Astrocyte of the cerebellum (primary cell): ENCODE measurements at regions not wholly inside any gene's neighbourhood (a gene's known extent, or its start where the extent isn't known, plus 50 kb on each side); places are given as distances from the start of the nearest gene placed in this dataset.
"Not testable (repeated sequence)": the region's sequence is repeated elsewhere in the genome, so short reads cannot be mapped to it uniquely, and the experiment has no call there.

ENCODE experiments used
- DNase-seq: peaks from one replicate; pipeline ENCODE4 v3.0.0-alpha.2; 2011; ENCODE audit warnings: low read depth
- H3K4me3 ChIP-seq: 2 replicates; pipeline ENCODE4 v1.5.1; 2011; ENCODE audit warnings: mild to moderate bottlenecking, low read depth, low read length, moderate library complexity
- CTCF ChIP-seq: IDR thresholded peaks from 2 replicates; pipeline ENCODE4 v1.5.1; 2012; ENCODE audit warnings: low read length, low read depth, moderate library complexity, mild to moderate bottlenecking; ENCODE audit errors: missing control alignments
- in situ Hi-C: cut with HindIII; loops from 2 replicates; pipeline ENCODE4 v1.10.0; 2017; ENCODE audit warnings: low sequenced_read_pairs

- no peak for DNase-seq
- TF ChIP-seq CTCF, result no peak
- no peak overlapping the region for H3K4me3 ChIP-seq
- in situ Hi-C loops, result no loop called here
These were observed 101.4 kb upstream of the PELI1 start for GRCh38 chr2:64245631-64246030.

- in situ Hi-C loops, result no loop called here
- no peak for TF ChIP-seq CTCF
- DNase-seq, result no peak
- no peak overlapping the region for H3K4me3 ChIP-seq
These were observed 102.7 kb upstream of the PELI1 start for GRCh38 chr2:64246962-64247361.

GRCh38 chr2:64249426-64249825, 105.2 kb upstream of the PELI1 start:
- H3K4me3 ChIP-seq, result no peak overlapping the region
- no peak for DNase-seq
- in situ Hi-C loops, result no loop called here
- TF ChIP-seq CTCF, result no peak

- in situ Hi-C loops, result no loop called here
- H3K4me3 ChIP-seq, result no peak overlapping the region
- DNase-seq, result no peak
- no peak for TF ChIP-seq CTCF
These were observed 105.8 kb upstream of the PELI1 start for GRCh38 chr2:64250063-64250462.

- no peak for DNase-seq
- in situ Hi-C loops, result no loop called here
- no peak overlapping the region for H3K4me3 ChIP-seq
- TF ChIP-seq CTCF, result no peak
These were observed 106.7 kb upstream of the PELI1 start for GRCh38 chr2:64250751-64251423.

GRCh38 chr2:64251497-64252250, 107.5 kb upstream of the PELI1 start:
- no peak overlapping the region for H3K4me3 ChIP-seq
- in situ Hi-C loops, result no loop called here
- TF ChIP-seq CTCF, result no peak
- DNase-seq, result no peak

GRCh38 chr2:64252251-64252978, 108.2 kb upstream of the PELI1 start:
- in situ Hi-C loops, DNase-seq, H3K4me3 ChIP-seq: not testable (repeated sequence)

- DNase-seq, in situ Hi-C loops, H3K4me3 ChIP-seq: not testable (repeated sequence)
These were observed 109.2 kb upstream of the PELI1 start for GRCh38 chr2:64253421-64253820.
